ENCODE measurements at regions not wholly inside any gene's neighbourhood (a gene's known extent, or its start where the extent isn't known, plus 50 kb on each side); places are given as distances from the start of the nearest gene placed in this dataset.

- TF ChIP-seq NANOG (IDR thresholded peaks at IDR 0.05; ENCODE audit: borderline replicate concordance) (no peak), EZH2phosphoT487 (IDR thresholded peaks at IDR 0.05; ENCODE audit: unreplicated experiment) (no peak), EZH2 (IDR thresholded peaks at IDR 0.05; ENCODE audit: low read depth, unreplicated experiment) (no peak), ZNF114 (CRISPR knock-in tag; IDR thresholded peaks at IDR 0.05) (no peak), ZNF331 (CRISPR knock-in tag; IDR thresholded peaks at IDR 0.05; ENCODE audit: low read depth) (no peak), ZNF462 (CRISPR knock-in tag; IDR thresholded peaks at IDR 0.05) (no peak), POLR2AphosphoS5 (IDR thresholded peaks at IDR 0.05; ENCODE audit: low read depth) (no peak), CREB1 (CRISPR knock-in tag; IDR thresholded peaks at IDR 0.05; ENCODE audit: low read depth) (no peak), CTCF (conservative IDR thresholded peaks at IDR 0.05; ENCODE audit: low read depth in 2 of 2) (no peak), JUNB (IDR thresholded peaks at IDR 0.05; ENCODE audit: unreplicated experiment) (no peak), REST (IDR thresholded peaks at IDR 0.05; ENCODE audit: unreplicated experiment) (no peak), STAT1 (IDR thresholded peaks at IDR 0.05; ENCODE audit: unreplicated experiment) (no peak)
- TF ChIP-seq, protein P1, sequence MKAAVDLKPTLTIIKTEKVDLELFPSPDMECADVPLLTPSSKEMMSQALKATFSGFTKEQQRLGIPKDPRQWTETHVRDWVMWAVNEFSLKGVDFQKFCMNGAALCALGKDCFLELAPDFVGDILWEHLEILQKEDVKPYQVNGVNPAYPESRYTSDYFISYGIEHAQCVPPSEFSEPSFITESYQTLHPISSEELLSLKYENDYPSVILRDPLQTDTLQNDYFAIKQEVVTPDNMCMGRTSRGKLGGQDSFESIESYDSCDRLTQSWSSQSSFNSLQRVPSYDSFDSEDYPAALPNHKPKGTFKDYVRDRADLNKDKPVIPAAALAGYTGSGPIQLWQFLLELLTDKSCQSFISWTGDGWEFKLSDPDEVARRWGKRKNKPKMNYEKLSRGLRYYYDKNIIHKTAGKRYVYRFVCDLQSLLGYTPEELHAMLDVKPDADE (IDR thresholded peaks at IDR 0.05) = no peak
- Histone ChIP-seq H3K27me3 (ENCODE audit: insufficient read depth) (no peaks in the 10 kb centered on the region), H3K4me1 (ENCODE audit: insufficient read depth) (peaks cover 16% of the 10 kb centered on the region), H3K9me2 (ENCODE audit: insufficient read depth) (0 out of 2 replicates have a peak, but pooled peaks cover 3% of the 10 kb centered on the region), H4K20me1 (replicated peaks; ENCODE audit: insufficient read depth) (no peaks in the 10 kb centered on the region), H3K36me3 (ENCODE audit: insufficient read depth) (no peaks in the 10 kb centered on the region), H3K4me3 (no peak overlapping the region), H3K79me2 (replicated peaks; ENCODE audit: insufficient read depth) (no peaks in the 10 kb centered on the region), H3K27ac (ENCODE audit: low read depth) (no peak overlapping the region), H3F3A (replicated peaks; ENCODE audit: low read depth) (no peaks in the 10 kb centered on the region), H2AFZ (no peak overlapping the region), H3K4me2 (no peak overlapping the region)
- Mint-ChIP-seq H3K4me1 (peaks cover 23% of the 10 kb centered on the region), H3K36me3 (ENCODE audit: low read depth) (no peaks in the 10 kb centered on the region), H3K27ac (no peak overlapping the region), H3K9me3 (no peaks in the 10 kb centered on the region), H3K4me3 (no peak overlapping the region), H3K27me3 (ENCODE audit: insufficient read depth, low read depth, poor library complexity) (peaks cover 2% of the 10 kb centered on the region)
- no peak for DNase-seq (ENCODE audit: low spot score)
- no peak for ATAC-seq
These were observed 178.2 kb downstream of the NAF1 start for GRCh38 chr4:162988530-162988929.
